HEK293T (cell line): ENCODE measurements at regions not wholly inside any gene's neighbourhood (a gene's known extent, or its start where the extent isn't known, plus 50 kb on each side); places are given as distances from the start of the nearest gene placed in this dataset.

ENCODE experiments used
- CTCF ChIA-PET: fragments of 350-600 bp; formaldehyde crosslinking; extraction: SDS; loops from one replicate; lab custom pipeline; 2021; ENCODE audit warnings: antibody characterized with exemption, inconsistent platforms; lab: Yijun Ruan, JAX
- POLR2A ChIA-PET: fragments of 350-600 bp; formaldehyde crosslinking; extraction: SDS; loops from one replicate; lab custom pipeline; 2020; ENCODE audit warnings: antibody characterized with exemption, inconsistent platforms; lab: Yijun Ruan, JAX
- DNase-seq: peaks from one replicate; pipeline ENCODE4 v3.0.0; 2012; ENCODE audit warnings: mixed read lengths; ENCODE audit errors: extremely low spot score
- ARNT ChIP-seq: fragments of 450-650 bp; IDR thresholded peaks from 2 replicates; pipeline ENCODE4 v1.6.1; 2017; ENCODE audit warnings: mild to moderate bottlenecking
- BHLHE40 ChIP-seq: fragments of 450-650 bp; IDR thresholded peaks from 2 replicates; pipeline ENCODE4 v1.6.1; 2016; ENCODE audit warnings: mild to moderate bottlenecking, moderate library complexity, borderline replicate concordance
- CTBP1 ChIP-seq: fragments of 450-650 bp; IDR thresholded peaks from 2 replicates; pipeline ENCODE4 v1.6.1; 2016; ENCODE audit warnings: borderline replicate concordance
- ELF4 ChIP-seq: fragments of 450-650 bp; IDR thresholded peaks from 2 replicates; pipeline ENCODE4 v1.6.1; 2017; ENCODE audit warnings: antibody characterized with exemption
- FOXA1 ChIP-seq: fragments of 450-650 bp; IDR thresholded peaks from 2 replicates; pipeline ENCODE4 v1.6.1; 2016; ENCODE audit warnings: mild to moderate bottlenecking
- FOXK2 ChIP-seq: fragments of 450-650 bp; IDR thresholded peaks from 2 replicates; pipeline ENCODE4 v1.6.1; 2016; ENCODE audit warnings: mild to moderate bottlenecking
- FOXM1 ChIP-seq: fragments of 450-650 bp; IDR thresholded peaks from 2 replicates; pipeline ENCODE4 v1.6.1; 2017; ENCODE audit warnings: mild to moderate bottlenecking, borderline replicate concordance
- HDGF ChIP-seq: fragments of 450-650 bp; IDR thresholded peaks from 2 replicates; pipeline ENCODE4 v1.6.1; 2017; ENCODE audit warnings: antibody characterized with exemption, borderline replicate concordance
- L3MBTL2 ChIP-seq: fragments of 450-650 bp; conservative IDR thresholded peaks from 2 replicates; pipeline ENCODE4 v1.6.1; 2016; ENCODE audit warnings: mild to moderate bottlenecking
- LEF1 ChIP-seq: fragments of 450-650 bp; IDR thresholded peaks from 2 replicates; pipeline ENCODE4 v1.6.1; 2017; ENCODE audit warnings: mild to moderate bottlenecking, borderline replicate concordance
- NFRKB ChIP-seq: fragments of 450-650 bp; IDR thresholded peaks from 2 replicates; pipeline ENCODE4 v1.6.1; 2016; ENCODE audit warnings: mild to moderate bottlenecking, moderate library complexity
- SP1 ChIP-seq: fragments of 450-650 bp; IDR thresholded peaks from 2 replicates; pipeline ENCODE4 v1.6.1; 2017
- SUZ12 ChIP-seq: fragments of 450-650 bp; IDR thresholded peaks from 2 replicates; pipeline ENCODE4 v1.6.1; 2016; ENCODE audit warnings: mild to moderate bottlenecking
- TARDBP ChIP-seq: fragments of 450-650 bp; IDR thresholded peaks from 2 replicates; pipeline ENCODE4 v1.6.1; 2016
- ZNF384 ChIP-seq: fragments of 450-650 bp; IDR thresholded peaks from 2 replicates; pipeline ENCODE4 v1.6.1; 2016
- TF ChIP-seq, protein P1 (sequence below): fragments of 450-650 bp; IDR thresholded peaks from 2 replicates; pipeline ENCODE4 v1.6.1; 2016

DNA sequence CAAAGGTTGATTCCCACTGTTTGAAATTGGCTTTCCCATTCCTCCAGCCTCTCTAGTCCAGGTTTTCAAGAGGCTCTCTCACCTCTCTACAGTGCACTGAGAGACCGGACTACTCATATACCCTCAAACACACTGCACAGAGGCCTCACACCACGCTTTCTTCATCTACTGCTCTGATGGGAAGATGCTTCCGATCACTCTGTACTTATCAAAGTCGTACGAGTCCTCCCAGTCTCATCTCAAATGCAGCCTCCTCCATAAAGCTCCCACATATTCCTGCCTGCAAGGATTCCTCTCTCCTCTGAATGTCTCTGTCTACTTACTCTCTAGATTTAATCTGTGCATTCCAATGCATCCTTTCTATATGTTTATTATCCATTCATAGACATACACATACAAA lies 164.4 kb downstream of the EFNB2 start:
- TF ChIP-seq L3MBTL2 (no peak), SP1 (no peak), ZNF384 (no peak), CTBP1 (no peak), FOXM1 (no peak), LEF1 (no peak), ARNT (no peak), HDGF (no peak), BHLHE40 (no peak), NFRKB (no peak), FOXK2 (no peak), SUZ12 (no peak), FOXA1 (no peak), ELF4 (no peak), TARDBP (no peak)
- TF ChIP-seq, protein P1, sequence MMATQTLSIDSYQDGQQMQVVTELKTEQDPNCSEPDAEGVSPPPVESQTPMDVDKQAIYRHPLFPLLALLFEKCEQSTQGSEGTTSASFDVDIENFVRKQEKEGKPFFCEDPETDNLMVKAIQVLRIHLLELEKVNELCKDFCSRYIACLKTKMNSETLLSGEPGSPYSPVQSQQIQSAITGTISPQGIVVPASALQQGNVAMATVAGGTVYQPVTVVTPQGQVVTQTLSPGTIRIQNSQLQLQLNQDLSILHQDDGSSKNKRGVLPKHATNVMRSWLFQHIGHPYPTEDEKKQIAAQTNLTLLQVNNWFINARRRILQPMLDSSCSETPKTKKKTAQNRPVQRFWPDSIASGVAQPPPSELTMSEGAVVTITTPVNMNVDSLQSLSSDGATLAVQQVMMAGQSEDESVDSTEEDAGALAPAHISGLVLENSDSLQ, result no peak
- DNase-seq, result no peak
- ChIA-PET POLR2A (no interaction called here), CTCF (no interaction called here)

DNA sequence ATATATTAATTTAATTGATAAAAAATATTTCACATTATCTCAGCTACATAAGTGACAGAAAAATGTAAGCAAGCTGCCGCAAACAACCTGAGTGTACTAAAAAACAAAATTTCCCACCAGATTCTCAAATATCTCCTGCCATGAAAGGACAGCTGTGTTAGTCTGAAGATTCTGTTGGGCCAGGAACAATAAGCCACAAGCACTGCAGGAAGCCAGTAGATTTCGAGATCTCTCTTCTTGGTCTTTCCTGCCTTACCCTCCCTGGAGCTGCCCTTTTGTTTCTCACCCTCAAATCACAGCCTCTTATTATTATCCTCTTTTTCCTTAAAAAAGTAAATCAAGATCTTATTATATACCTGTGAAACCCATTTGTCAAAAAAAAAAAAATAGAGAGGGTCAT lies 165.6 kb downstream of the EFNB2 start:
- ChIA-PET POLR2A (no interaction called here), CTCF (no interaction called here)
- TF ChIP-seq LEF1, result no peak
- no peak for TF ChIP-seq BHLHE40
- TF ChIP-seq FOXM1, result no peak
- TF ChIP-seq NFRKB, result no peak
- no peak for TF ChIP-seq FOXK2
- TF ChIP-seq, protein P1, result no peak
- no peak for TF ChIP-seq ARNT
- no peak for TF ChIP-seq ZNF384
- TF ChIP-seq SUZ12, result no peak
- no peak for TF ChIP-seq FOXA1
- TF ChIP-seq CTBP1, result no peak
- no peak for TF ChIP-seq TARDBP
- TF ChIP-seq L3MBTL2, result no peak
- TF ChIP-seq ELF4, result no peak
- TF ChIP-seq HDGF, result no peak
- no peak for TF ChIP-seq SP1
- DNase-seq, result no peak

DNA sequence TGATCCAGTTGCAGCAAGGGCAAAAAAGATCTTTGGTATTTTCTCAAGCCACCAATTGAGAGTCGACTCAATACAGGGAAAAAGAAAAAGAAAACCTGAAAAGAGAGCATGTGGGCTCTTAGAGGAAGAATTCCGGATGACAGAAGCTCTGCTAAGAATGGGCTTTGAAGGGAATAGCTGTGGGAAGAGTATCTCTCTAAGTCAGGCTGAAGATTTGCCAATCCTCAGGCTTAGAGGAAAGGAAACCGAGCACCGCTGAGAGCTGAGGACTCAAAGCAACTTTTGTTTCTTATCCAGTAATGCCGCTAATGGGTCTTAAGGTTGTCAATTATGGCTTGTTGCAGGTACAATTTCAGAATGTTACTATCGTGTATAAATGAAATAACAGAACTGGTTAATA lies 166.4 kb downstream of the EFNB2 start:
- POLR2A ChIA-PET, result no interaction called here
- CTCF ChIA-PET, result no interaction called here
- TF ChIP-seq HDGF (no peak), BHLHE40 (no peak), FOXA1 (no peak), FOXM1 (no peak), ELF4 (no peak), TARDBP (no peak), L3MBTL2 (no peak), CTBP1 (no peak), NFRKB (no peak), SUZ12 (no peak), LEF1 (no peak), FOXK2 (no peak)
- TF ChIP-seq, protein P1, result no peak
- DNase-seq, result no peak

DNA sequence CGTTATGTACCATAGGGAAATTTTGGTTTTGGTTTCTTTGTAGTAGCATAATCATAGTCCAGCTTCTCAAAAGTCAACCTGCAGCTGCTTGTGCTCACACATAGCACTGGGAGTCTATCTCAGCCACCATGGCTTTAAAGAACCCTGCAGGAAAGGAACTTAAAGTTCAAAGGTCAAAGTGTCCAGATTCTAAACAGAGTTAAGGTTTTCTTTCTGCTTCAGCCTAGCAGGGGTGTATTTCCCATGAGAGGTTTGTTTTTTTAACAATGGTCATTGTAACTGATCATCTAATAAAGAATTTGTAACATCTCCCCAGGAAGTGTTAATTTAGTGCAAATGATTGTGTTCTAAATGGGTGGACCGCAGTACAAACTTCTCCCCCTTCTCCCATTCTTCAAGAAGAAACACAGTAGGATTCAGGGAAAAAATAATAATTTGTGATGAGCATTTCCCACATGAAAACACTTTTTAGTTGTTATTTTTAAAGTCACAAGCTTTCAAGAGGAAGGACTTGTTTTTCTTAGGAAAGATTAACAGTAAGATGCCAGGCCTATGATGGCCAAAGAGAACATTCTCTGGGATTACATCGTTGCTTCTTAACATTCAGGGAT lies 168.0 kb downstream of the EFNB2 start:
- POLR2A ChIA-PET, result no interaction called here
- no peak for TF ChIP-seq CTBP1
- no peak for TF ChIP-seq SP1
- TF ChIP-seq FOXM1, result no peak
- TF ChIP-seq NFRKB, result no peak
- TF ChIP-seq, protein P1, result no peak
- TF ChIP-seq ARNT, result no peak
- no peak for TF ChIP-seq TARDBP
- no peak for TF ChIP-seq ELF4
- TF ChIP-seq FOXA1, result no peak
- TF ChIP-seq HDGF, result no peak
- no peak for TF ChIP-seq BHLHE40
- no peak for TF ChIP-seq LEF1
- CTCF ChIA-PET, result no interaction called here
- no peak for DNase-seq

DNA sequence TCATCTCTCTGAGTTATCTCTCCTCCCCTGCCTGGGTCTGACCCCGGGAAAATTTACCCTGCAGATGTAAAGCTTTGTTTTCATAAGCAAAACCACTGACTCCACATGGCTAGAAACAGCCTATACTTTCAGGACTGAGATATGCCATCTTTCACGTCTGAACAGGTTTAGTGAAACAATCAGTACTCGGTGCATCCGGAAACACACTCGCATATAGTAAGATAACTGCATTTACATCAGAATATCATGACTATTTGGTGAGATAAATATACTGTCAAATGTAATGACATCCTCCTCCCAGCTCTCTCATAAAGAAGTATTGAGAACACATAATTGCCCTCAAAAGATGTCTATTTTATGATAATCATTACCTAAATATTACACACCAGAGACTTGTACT lies 172.8 kb downstream of the EFNB2 start:
- TF ChIP-seq L3MBTL2 (no peak), FOXM1 (no peak), ELF4 (no peak), FOXA1 (no peak), BHLHE40 (no peak), SP1 (no peak), CTBP1 (no peak), LEF1 (no peak), SUZ12 (no peak)
- ChIA-PET CTCF (interaction anchor here (0.7 kb wide), 1 partner anchor 33 kb away, joined by 3 read pairs; no protein-coding TSS in a partner anchor), POLR2A (no interaction called here)
- no peak for DNase-seq
